ENCODE measurements at regions not wholly inside any gene's neighbourhood (a gene's known extent, or its start where the extent isn't known, plus 50 kb on each side); places are given as distances from the start of the nearest gene placed in this dataset.

GRCh38 chr12:43115441-43116160 is 436.4 kb downstream of the ADAMTS20 start:
- H3K9me1 ChIP-seq (replicated peaks; ENCODE audit: control insufficient read depth, extremely low read depth, insufficient read depth, low read length): peaks cover 2% of the 10 kb centered on the region
- no peaks in the 10 kb centered on the region for H3K4me1 ChIP-seq (ENCODE audit: control insufficient read depth, extremely low read depth, insufficient read depth, low read length)
- H3K79me2 ChIP-seq (ENCODE audit: control insufficient read depth, insufficient read depth, low read length): no peaks in the 10 kb centered on the region
- H3K4me2 ChIP-seq (ENCODE audit: insufficient read depth, low read length): no peak overlapping the region
- no peak overlapping the region for H3K4me3 ChIP-seq (replicated peaks in 1 of 3; ENCODE audit: insufficient read depth in 1 of 3, low read depth in 1 of 3, low read length in 3 of 3)
- ChIA-PET CTCF (interaction anchor here (1.3 kb wide), 1 partner anchor 36 kb away, joined by 3 read pairs; no protein-coding TSS in a partner anchor), POLR2A (no interaction called here)
- dilution Hi-C loops (cut with MboI; ENCODE audit: extremely low pct_ligation_motif_present, low sequenced_read_pairs) (no loop called here), intact Hi-C loops (cut with micrococcal nuclease) (no loop called here)
- no peaks in the 10 kb centered on the region for H3K9me3 ChIP-seq (replicated peaks; ENCODE audit: control insufficient read depth, insufficient read depth, low read length)
- no TSS peak for BruUV-seq (replicated peaks)
- no peak overlapping the region for H2AFZ ChIP-seq (ENCODE audit: low read depth, low read length)
- no peaks in the 10 kb centered on the region for H4K20me1 ChIP-seq (replicated peaks; ENCODE audit: control insufficient read depth, extremely low read depth, insufficient read depth, low read length)
- no peak for DNase-seq (ENCODE audit: low read depth, low spot score)
- no peak for FAIRE-seq
- H3K9ac ChIP-seq (replicated peaks; ENCODE audit: extremely low read depth, insufficient read depth, low read length): no peak overlapping the region
- TF ChIP-seq FOS (IDR thresholded peaks at IDR 0.05; ENCODE audit: borderline replicate concordance, insufficient read depth, low read length) (no peak), POLR2A (IDR thresholded peaks at IDR 0.05; ENCODE audit: low read depth, low read length) (no peak)
- no peaks in the 10 kb centered on the region for H3K36me3 ChIP-seq (ENCODE audit: control insufficient read depth in 2 of 2, extremely low read depth in 1 of 2, insufficient read depth in 2 of 2, low read length in 2 of 2)
- H3K27me3 ChIP-seq (ENCODE audit: control insufficient read depth in 2 of 2, insufficient read depth in 2 of 2, low read length in 2 of 2): no peaks in the 10 kb centered on the region
- no peak overlapping the region for H3K27ac ChIP-seq (ENCODE audit: insufficient read depth, low read depth, low read length)

DNA sequence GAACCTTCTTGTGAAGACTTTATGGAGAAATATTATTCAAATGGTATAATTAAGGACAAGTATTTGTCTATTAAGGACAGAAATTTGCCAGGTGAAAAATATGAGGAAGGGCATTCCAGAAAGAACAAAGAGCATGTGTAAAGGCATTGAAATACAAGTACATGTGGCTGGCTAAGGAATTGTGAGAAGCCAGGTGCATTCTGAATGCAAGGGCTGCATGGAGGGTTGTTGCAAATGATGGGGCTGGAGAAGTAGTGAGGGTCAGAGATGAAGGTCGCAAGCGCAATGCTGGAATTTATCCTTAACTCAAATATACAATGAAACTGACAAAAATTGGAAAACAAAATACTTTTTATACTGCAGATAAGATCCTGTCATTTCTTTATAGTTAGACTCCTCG is 437.7 kb downstream of the ADAMTS20 start:
- DNase-seq (ENCODE audit: low read depth, low spot score) (no peak), FAIRE-seq (no peak)
- H3K27ac ChIP-seq (ENCODE audit: insufficient read depth, low read depth, low read length): no peak overlapping the region
- no peaks in the 10 kb centered on the region for H3K27me3 ChIP-seq (ENCODE audit: control insufficient read depth in 2 of 2, insufficient read depth in 2 of 2, low read length in 2 of 2)
- no peak overlapping the region for H3K9ac ChIP-seq (replicated peaks; ENCODE audit: extremely low read depth, insufficient read depth, low read length)
- ChIA-PET POLR2A (no interaction called here), CTCF (interaction anchor here (1.3 kb wide), 1 partner anchor 38 kb away, joined by 3 read pairs; no protein-coding TSS in a partner anchor)
- H4K20me1 ChIP-seq (replicated peaks; ENCODE audit: control insufficient read depth, extremely low read depth, insufficient read depth, low read length): no peaks in the 10 kb centered on the region
- no peaks in the 10 kb centered on the region for H3K79me2 ChIP-seq (ENCODE audit: control insufficient read depth, insufficient read depth, low read length)
- BruUV-seq (replicated peaks): no TSS peak
- intact Hi-C loops (cut with micrococcal nuclease): no loop called here
- H2AFZ ChIP-seq (ENCODE audit: low read depth, low read length): no peak overlapping the region
- H3K9me1 ChIP-seq (replicated peaks; ENCODE audit: control insufficient read depth, extremely low read depth, insufficient read depth, low read length): peaks cover 2% of the 10 kb centered on the region
- H3K9me3 ChIP-seq (replicated peaks; ENCODE audit: control insufficient read depth, insufficient read depth, low read length): no peaks in the 10 kb centered on the region
- TF ChIP-seq POLR2AphosphoS5 (IDR thresholded peaks at IDR 0.05; ENCODE audit: insufficient read depth, low read depth, low read length) (no peak), CTCF (IDR thresholded peaks at IDR 0.05; ENCODE audit: extremely low read depth in 1 of 2, insufficient read depth in 1 of 2, low read depth in 1 of 2, low read length in 2 of 2) (no peak), GATA2 (IDR thresholded peaks at IDR 0.05; ENCODE audit: insufficient read depth, insufficient read length, low read depth, low read length) (no peak), JUN (IDR thresholded peaks at IDR 0.05; ENCODE audit: borderline replicate concordance, insufficient read depth, insufficient read length, low read depth) (no peak)
- H3K36me3 ChIP-seq (ENCODE audit: control insufficient read depth in 2 of 2, extremely low read depth in 1 of 2, insufficient read depth in 2 of 2, low read length in 2 of 2): no peaks in the 10 kb centered on the region
- H3K4me1 ChIP-seq (ENCODE audit: control insufficient read depth, extremely low read depth, insufficient read depth, low read length): no peaks in the 10 kb centered on the region
- H3K4me3 ChIP-seq (replicated peaks in 1 of 3; ENCODE audit: insufficient read depth in 1 of 3, low read depth in 1 of 3, low read length in 3 of 3): no peak overlapping the region
- H3K4me2 ChIP-seq (ENCODE audit: insufficient read depth, low read length): no peak overlapping the region
- dilution Hi-C loops (cut with MboI; ENCODE audit: extremely low pct_ligation_motif_present, low sequenced_read_pairs): no loop called here

All from endothelial cell of umbilical vein (primary cell).